Ectodermal cell (in vitro differentiated cells): ENCODE measurements at regions not wholly inside any gene's neighbourhood (a gene's known extent, or its start where the extent isn't known, plus 50 kb on each side); places are given as distances from the start of the nearest gene placed in this dataset.
"Not testable (repeated sequence)": the region's sequence is repeated elsewhere in the genome, so short reads cannot be mapped to it uniquely, and the experiment has no call there.

Source experiments
- H3K27ac ChIP-seq: 2 replicates; pipeline ENCODE4 v1.7.0; 2013; ENCODE audit warnings: mild to moderate bottlenecking, low read depth, low read length; ENCODE audit not compliant: insufficient read depth, poor library complexity, severe bottlenecking
- H3K27me3 ChIP-seq: 2 replicates; pipeline ENCODE4 v1.7.0; 2013; ENCODE audit warnings: mild to moderate bottlenecking, low read length; ENCODE audit not compliant: insufficient read depth, control insufficient read depth, poor library complexity, severe bottlenecking
- H3K36me3 ChIP-seq: one replicate; pipeline ENCODE4 v1.7.0; 2013; ENCODE audit warnings: low read length; ENCODE audit not compliant: control insufficient read depth, insufficient read depth
- H3K4me1 ChIP-seq: one replicate; pipeline ENCODE4 v1.7.0; 2013; ENCODE audit warnings: low read length; ENCODE audit not compliant: control insufficient read depth, insufficient read depth
- H3K4me3 ChIP-seq: 2 replicates; pipeline ENCODE4 v1.7.0; 2013; ENCODE audit warnings: low read depth, low read length, control low read depth; ENCODE audit not compliant: insufficient read depth
- H3K9me3 ChIP-seq: 2 replicates; pipeline ENCODE4 v1.7.0; 2013; ENCODE audit warnings: mild to moderate bottlenecking, low read length, moderate library complexity; ENCODE audit not compliant: control insufficient read depth
- WGBS, 2 experiments: methylation state at CpG; one replicate each; pipeline ENCODE4 v1.1.7; 2013; ENCODE audit warnings: missing lambda C conversion rate in 2 of 2; 5-methylcytosine and 5-hydroxymethylcytosine counted together

DNA sequence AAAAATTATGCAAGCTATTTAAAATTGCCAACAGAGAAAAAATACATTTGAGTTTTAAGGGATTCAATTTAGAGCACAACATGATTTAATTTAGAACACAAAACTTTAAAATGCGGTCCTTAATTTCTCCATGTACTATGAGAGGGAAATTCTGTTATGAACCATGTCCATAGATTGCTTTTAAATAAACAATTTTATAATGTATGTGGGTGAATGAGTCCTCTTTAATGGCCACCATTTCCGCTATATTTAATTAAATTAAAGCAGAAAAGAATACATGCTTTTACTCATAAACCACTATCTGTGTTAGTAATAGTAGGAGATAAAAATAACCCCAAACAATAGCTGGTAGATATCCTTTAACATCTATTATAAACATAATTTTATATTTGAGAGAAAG lies 914.6 kb downstream of the LTN1 start:
- no CpG with 5 or more reads among the region's 2 CpGs for WGBS, 2 experiments
- Histone ChIP-seq H3K4me1 (no peaks in the 10 kb centered on the region), H3K9me3 (no peaks in the 10 kb centered on the region), H3K27me3 (no peaks in the 10 kb centered on the region), H3K4me3 (no peak overlapping the region), H3K27ac (no peak overlapping the region), H3K36me3 (no peaks in the 10 kb centered on the region)

DNA sequence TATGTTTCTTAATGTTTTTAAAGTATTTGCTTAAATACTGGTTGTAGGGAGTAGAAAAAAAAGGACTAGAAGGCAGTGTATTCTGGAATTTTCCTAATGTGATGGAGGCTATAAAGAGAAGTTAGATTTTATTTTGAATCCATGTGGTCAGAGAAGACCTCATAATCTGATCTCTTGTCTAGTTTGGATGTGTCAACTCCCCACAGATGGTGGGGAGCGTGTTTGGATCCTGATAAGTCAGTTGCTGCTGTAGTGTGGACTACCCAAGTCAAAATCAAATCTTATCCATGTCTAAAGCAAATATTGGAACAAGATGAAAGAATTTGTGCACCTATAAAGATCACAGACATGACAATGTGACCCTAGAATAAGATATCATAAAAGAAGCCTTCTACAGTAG lies 918.0 kb downstream of the LTN1 start:
- Histone ChIP-seq H3K36me3 (no peaks in the 10 kb centered on the region), H3K4me1 (no peaks in the 10 kb centered on the region), H3K9me3 (no peaks in the 10 kb centered on the region), H3K27me3 (no peaks in the 10 kb centered on the region), H3K27ac (no peak overlapping the region), H3K4me3 (no peak overlapping the region)
- 60% methylated on average over 1 of the region's 1 CpG; no CpG with 5 or more reads in 1 of the 2 experiments for WGBS, 2 experiments

DNA sequence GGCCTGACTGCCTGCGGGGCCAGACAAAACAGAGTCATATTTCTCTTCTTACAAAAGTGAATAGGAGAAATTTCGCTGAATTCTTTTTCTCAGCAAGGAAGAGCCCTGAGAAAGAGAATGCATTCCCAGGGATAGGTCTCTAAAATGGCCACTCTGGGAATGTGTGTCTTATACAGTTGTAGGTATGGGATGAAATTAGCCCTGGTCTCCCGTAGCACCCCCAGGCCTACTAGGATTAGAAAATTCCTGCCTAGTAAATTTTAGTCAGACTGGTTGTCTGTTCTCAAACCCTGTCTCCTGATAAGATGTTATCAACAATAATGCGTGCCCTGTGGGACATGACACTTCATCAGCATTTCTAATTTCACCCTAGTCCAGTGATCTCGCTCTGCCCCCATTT lies 920.1 kb downstream of the LTN1 start:
- WGBS, 2 experiments: 76% methylated on average over 5 of the region's 5 CpGs
- no peak overlapping the region for H3K4me3 ChIP-seq
- no peak overlapping the region for H3K27ac ChIP-seq
- no peaks in the 10 kb centered on the region for H3K9me3 ChIP-seq
- no peaks in the 10 kb centered on the region for H3K36me3 ChIP-seq
- no peaks in the 10 kb centered on the region for H3K27me3 ChIP-seq
- H3K4me1 ChIP-seq: no peaks in the 10 kb centered on the region

DNA sequence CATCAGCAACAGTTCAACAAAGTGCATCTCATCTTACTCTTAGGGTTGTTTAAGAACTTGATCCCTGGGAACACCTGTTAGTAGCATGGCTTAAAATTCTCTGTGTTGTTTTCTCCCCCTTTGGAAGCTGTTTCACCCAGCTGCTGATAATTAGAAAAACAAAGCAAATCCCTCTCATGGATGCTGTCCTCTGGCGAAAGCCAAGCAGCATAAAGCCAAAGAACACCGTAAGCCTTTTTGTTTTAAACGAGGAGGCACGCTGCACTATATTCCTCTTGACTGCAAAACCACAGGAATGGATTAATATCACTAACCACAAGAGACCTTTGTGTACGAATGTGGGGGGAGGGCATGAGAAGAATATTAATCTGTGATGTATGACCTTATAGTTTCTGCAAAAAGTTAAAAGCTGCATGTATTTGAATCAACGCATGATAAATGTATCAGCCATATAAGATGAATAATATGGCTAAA lies 923.2 kb downstream of the LTN1 start:
- 10 to 19% methylated on average over 5 to 6 of the region's 6 CpGs for whole genome bisulfite sequencing, 2 experiments
- no peak overlapping the region for H3K27ac ChIP-seq

DNA sequence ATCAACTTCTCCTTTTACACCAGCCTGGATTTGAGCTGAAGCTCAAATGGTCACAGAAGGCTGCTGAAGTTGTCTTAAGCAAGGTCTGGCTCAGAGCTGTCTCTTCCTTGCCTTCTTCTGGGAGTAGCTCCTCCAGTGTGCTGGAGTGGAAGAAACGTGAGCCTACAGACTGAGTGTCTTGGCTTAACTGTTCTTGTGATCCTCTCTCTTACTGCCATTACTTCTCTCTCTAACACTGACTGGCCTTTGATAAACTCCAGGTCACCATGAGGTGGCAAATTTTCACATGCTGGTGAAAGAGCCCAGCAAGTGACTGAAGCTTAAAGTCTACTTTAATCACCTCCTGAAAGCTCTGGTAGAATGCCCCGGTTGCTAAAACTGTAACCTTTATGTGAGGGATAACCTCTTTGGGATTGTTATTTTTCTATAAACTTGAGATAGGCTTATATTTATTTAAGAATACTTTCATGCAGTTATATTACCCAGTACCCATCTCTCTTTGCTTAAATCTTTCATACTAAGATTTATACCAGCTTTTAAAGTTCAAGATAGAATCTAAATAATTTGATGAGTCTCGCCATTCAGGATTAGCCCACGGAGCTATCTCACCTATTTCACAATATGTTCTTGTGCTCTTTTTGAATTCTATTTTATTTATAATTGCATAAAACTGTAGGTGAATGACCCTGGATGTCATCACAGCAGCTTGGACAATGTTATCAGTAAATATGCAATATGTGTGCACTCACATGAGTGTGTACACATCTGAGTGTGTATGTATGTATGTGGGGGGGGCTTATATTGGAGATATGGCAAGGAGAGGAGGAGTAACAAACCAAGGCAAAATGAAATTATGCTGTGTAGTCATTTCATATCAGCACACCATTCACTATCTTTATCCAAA lies 924.0 kb downstream of the LTN1 start:
- WGBS, 2 experiments: 55 to 79% methylated on average over 1 to 2 of the region's 4 CpGs
- H3K27ac ChIP-seq: no peak overlapping the region
- H3K9me3 ChIP-seq: no peaks in the 10 kb centered on the region
- H3K27me3 ChIP-seq: no peaks in the 10 kb centered on the region
- no peaks in the 10 kb centered on the region for H3K36me3 ChIP-seq
- no peaks in the 10 kb centered on the region for H3K4me1 ChIP-seq
- H3K4me3 ChIP-seq: no peak overlapping the region

More for the DNA sequence above, 923.2 kb downstream of the LTN1 start:
- no peaks in the 10 kb centered on the region for H3K36me3 ChIP-seq
- no peaks in the 10 kb centered on the region for H3K27me3 ChIP-seq
- no peak overlapping the region for H3K4me3 ChIP-seq
- H3K4me1 ChIP-seq: no peaks in the 10 kb centered on the region
- H3K9me3 ChIP-seq: no peaks in the 10 kb centered on the region

DNA sequence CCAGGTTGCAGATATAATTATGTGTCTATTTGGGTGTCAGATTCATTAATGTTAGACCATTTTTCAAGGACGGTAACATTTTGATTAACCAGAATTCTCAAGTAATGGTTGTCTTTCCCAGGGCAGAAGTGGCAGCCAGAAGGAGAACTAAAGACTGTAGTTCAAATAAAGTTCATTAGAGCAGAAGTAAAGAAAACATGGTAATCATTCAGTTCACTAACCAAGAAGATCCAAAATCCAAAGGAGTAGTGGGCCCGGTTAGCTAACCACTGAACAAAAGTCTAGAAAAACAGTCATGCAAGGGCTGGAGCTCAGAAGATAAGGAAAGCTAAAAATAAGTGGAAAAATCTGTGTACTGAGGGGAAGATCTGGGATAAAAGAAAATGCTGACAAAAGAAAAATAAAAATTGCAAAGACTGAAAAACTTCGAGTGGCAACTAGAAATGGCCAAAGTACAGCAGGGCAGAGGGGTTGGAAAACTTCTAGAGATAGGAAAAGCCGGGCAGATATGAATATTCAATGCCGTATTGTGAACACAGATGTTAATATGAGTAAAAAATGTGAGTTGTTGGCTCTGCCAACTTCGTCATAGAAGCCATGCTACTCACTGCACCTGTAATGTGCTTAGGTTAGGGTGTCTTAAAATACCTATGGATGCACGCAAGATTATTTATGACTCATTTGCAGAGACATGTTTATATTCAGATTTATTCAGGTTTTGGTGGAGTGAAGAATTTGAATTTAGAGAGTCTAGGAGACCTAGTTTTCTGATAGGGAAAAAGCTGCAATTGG lies 925.9 kb downstream of the LTN1 start:
- WGBS, 2 experiments: 91 to 92% methylated on average over 7 of the region's 7 CpGs
- H3K4me3 ChIP-seq: no peak overlapping the region
- no peaks in the 10 kb centered on the region for H3K36me3 ChIP-seq
- no peaks in the 10 kb centered on the region for H3K4me1 ChIP-seq
- no peaks in the 10 kb centered on the region for H3K9me3 ChIP-seq
- H3K27ac ChIP-seq: no peak overlapping the region
- H3K27me3 ChIP-seq: no peaks in the 10 kb centered on the region

DNA sequence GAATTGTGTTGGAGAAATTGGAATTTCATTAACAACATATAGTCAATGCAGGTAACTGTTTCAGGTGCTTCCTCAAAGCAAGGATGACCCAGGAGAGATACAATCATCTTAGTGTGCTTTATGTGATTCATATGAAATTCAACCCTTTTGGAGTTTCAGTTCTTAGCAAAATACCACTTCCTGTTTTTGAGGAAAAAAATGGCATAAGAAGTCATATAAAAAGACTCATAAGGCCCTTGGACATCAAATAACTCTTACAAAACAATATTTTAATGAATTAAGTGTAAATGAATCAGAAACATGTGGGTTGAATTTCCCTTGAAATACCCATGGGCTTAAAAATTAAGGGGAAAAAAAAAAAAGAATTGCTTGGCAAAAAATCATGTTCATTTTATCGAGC lies 926.6 kb downstream of the LTN1 start:
- H3K27me3 ChIP-seq: no peaks in the 10 kb centered on the region
- WGBS, 2 experiments: 89 to 100% methylated on average over 1 of the region's 1 CpG
- no peaks in the 10 kb centered on the region for H3K36me3 ChIP-seq
- H3K27ac ChIP-seq: no peak overlapping the region
- H3K9me3 ChIP-seq: no peaks in the 10 kb centered on the region
- H3K4me3 ChIP-seq: no peak overlapping the region
- no peaks in the 10 kb centered on the region for H3K4me1 ChIP-seq

DNA sequence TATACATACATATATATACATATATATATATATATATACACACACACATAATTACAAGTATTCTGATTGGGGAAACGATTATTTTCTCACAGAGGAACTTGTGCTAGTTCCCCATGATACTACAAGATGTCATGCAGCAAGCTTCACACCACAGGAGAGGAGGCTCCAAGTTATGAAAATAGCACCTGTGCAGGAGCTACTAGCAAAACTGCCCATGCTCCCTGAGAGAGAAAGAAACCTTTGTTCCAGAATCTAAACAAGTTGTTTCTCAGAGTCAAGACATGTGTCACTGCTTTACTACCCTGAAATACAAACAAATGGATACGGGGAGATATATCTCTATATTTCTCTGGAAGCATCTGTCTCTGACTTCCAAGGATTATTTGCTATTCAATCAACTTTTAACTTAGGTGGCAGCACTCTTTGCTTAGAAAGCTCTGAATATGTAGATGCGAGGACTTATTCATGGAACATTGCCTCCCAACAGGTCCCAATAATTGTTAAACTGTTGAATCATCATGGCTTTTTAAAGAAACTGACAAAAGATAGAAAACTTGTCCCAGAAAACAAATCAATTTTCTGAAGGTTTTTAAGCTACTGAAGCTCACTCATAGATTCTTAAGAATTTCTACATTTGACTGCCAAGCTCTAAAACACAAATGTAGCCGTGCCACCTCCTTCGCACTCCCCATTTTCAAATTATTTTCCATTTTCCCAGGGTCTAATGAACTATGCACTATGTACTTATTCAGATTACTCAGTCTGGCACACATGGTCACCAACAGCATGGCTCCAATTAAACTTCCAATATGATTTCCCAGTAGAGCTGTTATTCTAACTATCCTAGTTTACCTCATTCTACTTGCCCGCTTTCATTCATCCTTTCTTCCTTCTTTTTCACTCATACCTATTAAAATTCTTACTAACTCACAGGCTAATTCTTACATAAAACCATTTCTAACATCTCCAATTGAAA lies 929.1 kb downstream of the LTN1 start:
- no peaks in the 10 kb centered on the region for H3K9me3 ChIP-seq
- no peaks in the 10 kb centered on the region for H3K27me3 ChIP-seq
- H3K4me1 ChIP-seq: no peaks in the 10 kb centered on the region
- H3K4me3 ChIP-seq: no peak overlapping the region
- no peaks in the 10 kb centered on the region for H3K36me3 ChIP-seq
- H3K27ac ChIP-seq: no peak overlapping the region
- 93 to 96% methylated on average over 5 to 6 of the region's 6 CpGs for WGBS, 2 experiments

DNA sequence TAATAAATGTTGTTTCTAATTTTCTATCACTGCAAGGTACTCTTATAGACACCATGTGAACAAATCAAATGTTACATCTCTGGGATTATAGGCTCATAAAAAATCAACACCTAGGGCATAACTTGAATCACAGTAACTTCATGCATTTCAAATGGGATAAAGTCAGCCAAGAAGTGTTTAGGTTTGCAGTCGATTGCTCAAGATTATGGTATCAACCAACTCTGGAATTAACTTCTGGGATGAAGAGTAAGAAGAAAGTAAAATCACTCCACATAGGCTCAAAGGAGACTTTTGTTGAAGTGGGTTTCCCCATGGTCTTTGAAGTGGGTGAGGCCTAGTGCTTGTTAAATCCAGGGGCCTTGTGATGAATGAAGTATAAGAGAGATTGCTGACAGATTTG lies 939.7 kb downstream of the LTN1 start:
- not testable (repeated sequence) for H3K4me1 ChIP-seq, H3K27me3 ChIP-seq, H3K27ac ChIP-seq, H3K9me3 ChIP-seq, H3K4me3 ChIP-seq, H3K36me3 ChIP-seq
- WGBS, 2 experiments: 83 to 93% methylated on average over 1 of the region's 1 CpG
